ENCODE measurements at regions not wholly inside any gene's neighbourhood (a gene's known extent, or its start where the extent isn't known, plus 50 kb on each side); places are given as distances from the start of the nearest gene placed in this dataset.

GRCh38 chr1:88298506-88298905, 385.6 kb upstream of the PKN2 start (continued):
- no peak for TF ChIP-seq PRDM15 (CRISPR knock-in tag; IDR thresholded peaks at IDR 0.05)
- no peak for TF ChIP-seq IRF1 (CRISPR knock-in tag; IDR thresholded peaks at IDR 0.05)

- ChIA-PET CTCF (interaction anchor here (0.9 kb wide), 1 partner anchor 120 kb away, joined by 3 read pairs; no protein-coding TSS in a partner anchor), POLR2A (no interaction called here)
- no peak for ATAC-seq
- DNase-seq (ENCODE audit: low spot score): no peak
- peaks cover 33% of the 10 kb centered on the region for H3K4me1 Mint-ChIP-seq
- H3K36me3 Mint-ChIP-seq: no peaks in the 10 kb centered on the region
- peaks cover 4% of the 10 kb centered on the region for H3K9me3 Mint-ChIP-seq
- no peak for TF ChIP-seq STAT6 (CRISPR knock-in tag; conservative IDR thresholded peaks at IDR 0.05; ENCODE audit: low read depth)
- no peak for TF ChIP-seq SP1 (CRISPR knock-in tag; conservative IDR thresholded peaks at IDR 0.05)
- no peak for TF ChIP-seq TEAD1 (CRISPR knock-in tag; IDR thresholded peaks at IDR 0.05)
- TF ChIP-seq ZNF416 (CRISPR knock-in tag; IDR thresholded peaks at IDR 0.05): no peak
- TF ChIP-seq TP53 (CRISPR knock-in tag; IDR thresholded peaks at IDR 0.05): no peak
- TF ChIP-seq ATF2 (CRISPR knock-in tag; IDR thresholded peaks at IDR 0.05; ENCODE audit: borderline replicate concordance, low read depth): no peak
- no peak for TF ChIP-seq ZNF138 (CRISPR knock-in tag; conservative IDR thresholded peaks at IDR 0.05)
- no peak for TF ChIP-seq AR (CRISPR knock-in tag; IDR thresholded peaks at IDR 0.05)
- TF ChIP-seq PRRX2 (CRISPR knock-in tag; IDR thresholded peaks at IDR 0.05): no peak
- TF ChIP-seq RELA (CRISPR knock-in tag; IDR thresholded peaks at IDR 0.05; ENCODE audit: borderline replicate concordance): no peak
- TF ChIP-seq ZNF219 (CRISPR knock-in tag; IDR thresholded peaks at IDR 0.05; ENCODE audit: borderline replicate concordance): no peak
- no peak for TF ChIP-seq JAZF1 (CRISPR knock-in tag; IDR thresholded peaks at IDR 0.05)
- TF ChIP-seq FOXP4 (CRISPR knock-in tag; IDR thresholded peaks at IDR 0.05): no peak
- TF ChIP-seq NR1H2 (CRISPR knock-in tag; IDR thresholded peaks at IDR 0.05): no peak
- no peak for TF ChIP-seq CTCF (IDR thresholded peaks at IDR 0.05)
- TF ChIP-seq GTF2I (CRISPR knock-in tag; conservative IDR thresholded peaks at IDR 0.05): no peak
- TF ChIP-seq MAX (CRISPR knock-in tag; IDR thresholded peaks at IDR 0.05): no peak
- TF ChIP-seq EMX1 (CRISPR knock-in tag; IDR thresholded peaks at IDR 0.05): no peak
- H3K4me3 Mint-ChIP-seq: no peak overlapping the region
- no peak overlapping the region for H3K27ac Mint-ChIP-seq
- no peaks in the 10 kb centered on the region; the same call in 1 of the 2 replicates for H3K27me3 Mint-ChIP-seq (ENCODE audit: low read depth)
These were observed 383.3 kb upstream of the PKN2 start for GRCh38 chr1:88300752-88301263.
